Heart left ventricle (tissue), 16 donors: ENCODE measurements at regions not wholly inside any gene's neighbourhood (a gene's known extent, or its start where the extent isn't known, plus 50 kb on each side); places are given as distances from the start of the nearest gene placed in this dataset.

Experiments
- ATAC-seq, 4 donors: fragments of 200-7000 bp; cut with Tn5 transposase; one replicate each; pipeline ENCODE4 v1.9.1; 2020 to 2022; ENCODE audit warnings: moderate library complexity in 4 of 4, mild to moderate bottlenecking in 3 of 4, moderate number of reproducible peaks in 1 of 4
- DNase-seq, 5 donors: peaks; one replicate each; pipeline ENCODE4 v3.0.0-alpha.2; 2020
- H3K27ac ChIP-seq, 12 donors: fragments of 200-600 bp; sonication (generic) in 4 of 12; one replicate each; pipeline versions ENCODE4 v1.5.0 to v1.8.0; 2016 to 2022; ENCODE audit warnings: mild to moderate bottlenecking in 2 of 12
- H3K27me3 ChIP-seq, 9 donors: fragments of 200-600 bp; sonication (generic) in 2 of 9; one replicate each; pipeline versions ENCODE4 v1.5.1 to v1.8.0; 2016 to 2022; ENCODE audit warnings: mild to moderate bottlenecking in 3 of 9
- H3K36me3 ChIP-seq, 9 donors: fragments of 200-600 bp; sonication (generic) in 2 of 9; one replicate each; pipeline versions ENCODE4 v1.5.0 to v1.8.0; 2018 to 2022; ENCODE audit warnings: mild to moderate bottlenecking in 2 of 9
- H3K4me1 ChIP-seq, 12 donors: fragments of 200-600 bp; sonication (generic) in 4 of 12; one replicate each; pipeline versions ENCODE4 v1.5.0 to v1.8.0; 2016 to 2022; ENCODE audit warnings: mild to moderate bottlenecking in 3 of 12
- H3K4me3 ChIP-seq, 12 donors: fragments of 200-600 bp; sonication (generic) in 4 of 12; one replicate each; pipeline versions ENCODE4 v1.5.0 to v1.8.0; 2017 to 2022; ENCODE audit warnings: mild to moderate bottlenecking in 9 of 12, moderate library complexity in 4 of 12
- H3K9me3 ChIP-seq, 12 donors: fragments of 200-600 bp; sonication (generic) in 4 of 12; one replicate each; pipeline versions ENCODE4 v1.5.0 to v1.8.0; 2016 to 2022; ENCODE audit warnings: mild to moderate bottlenecking in 1 of 12
- POLR2A ChIP-seq, 2 donors: fragments of 450-650 bp; IDR thresholded peaks; one replicate each; pipeline ENCODE4 v1.6.1; 2017; ENCODE audit warnings: antibody characterized with exemption in 2 of 2, mild to moderate bottlenecking in 2 of 2, moderate library complexity in 2 of 2
- WGBS, 4 donors: extraction: QIAGEN DNeasy Blood & Tissue Kit in 2 of 4; methylation state at CpG; one replicate each; pipeline versions ENCODE4 v1.1.5 to v1.1.7; 2013 to 2018; 5-methylcytosine and 5-hydroxymethylcytosine counted together
- intact Hi-C, 10 donors: fragments of 100-400 bp; cut with DNase I; formaldehyde crosslinking; loops; one replicate each; pipeline versions ENCODE4 v1.11.1 to v1.14.2; 2022
- TF ChIP-seq, protein P1 (sequence below), 12 donors: fragments of 200-600 bp; sonication (generic) in 4 of 12; IDR thresholded peaks; one replicate each; pipeline versions ENCODE4 v1.5.0 to v1.8.0; 2018 to 2022; ENCODE audit warnings: antibody characterized with exemption in 12 of 12, mild to moderate bottlenecking in 5 of 12
- donor health status: ischemic (EF 13 %, LVEDD 7.1; RV severe dilation, severe dysfunction).
- donor health status: healthy with polysubstance abuse.
- donor health status: DM: no; HTN: yes; CAD: no.
- donor health status: DM: no; HTN: no; CAD: no.
- donor health status: ischemic (EF 25% LVEDD 6.9; RV normal size, moderate dysfunction).
- donor health status: ischemic (EF 25% LVEDD 5.7; RV mildly dilated, moderate dysfunction).
- donor health status: healthy.
- donor health status: DM: yes; HTN: yes; CAD: no.
- donor health status: ischemic (EF 35%, LVEDD 5.7; RV mildly dilated, moderate dysfunction).
- donor health status: nonischemic (EF 11% LVEDD 7.7; RV severe dilation, severe dysfunction).
- donor health status: DM: yes; HTN: yes; CAD: no.
- donor health status: PGD.
- donor health status: ischemic (EF 29% LVEDD 5.4; RV normal size, mild dysfunction).
- donor health status: nonischemic (EF 23%, LVEDD 6.1; RV moderate dilation, normal function).

DNA sequence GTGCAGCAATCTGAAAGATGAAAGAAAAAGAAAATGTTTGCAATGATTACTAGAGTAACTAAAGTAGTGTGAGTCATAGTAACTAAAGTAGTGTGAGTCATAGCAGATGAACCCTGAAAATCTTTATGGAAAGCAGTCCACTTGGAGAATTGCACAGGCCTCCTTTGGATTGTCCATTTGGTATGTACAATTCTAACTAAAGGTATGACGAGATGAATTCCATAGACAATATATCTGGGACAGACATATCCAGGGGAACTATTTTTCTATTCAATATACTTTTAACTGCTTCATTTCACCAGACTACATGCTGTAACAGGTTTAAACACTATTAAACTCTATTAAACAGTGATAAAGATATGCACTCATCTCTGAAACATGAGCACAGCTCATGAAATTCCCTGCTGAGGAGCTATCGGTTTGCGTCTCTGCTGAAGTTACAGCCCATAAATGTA lies 798.7 kb downstream of the PCDH7 start:
- H3K27me3 ChIP-seq: no peaks in the 10 kb centered on the region
- no peak overlapping the region for H3K27ac ChIP-seq
- intact Hi-C loops: no loop called here
- DNase-seq: no peak
- H3K9me3 ChIP-seq: peaks cover 0 to 20% (median 3%) of the 10 kb centered on the region in 12 donors
- H3K4me3 ChIP-seq: no peak overlapping the region
- no peak for TF ChIP-seq POLR2A (IDR thresholded peaks at IDR 0.05)
- TF ChIP-seq, protein P1, sequence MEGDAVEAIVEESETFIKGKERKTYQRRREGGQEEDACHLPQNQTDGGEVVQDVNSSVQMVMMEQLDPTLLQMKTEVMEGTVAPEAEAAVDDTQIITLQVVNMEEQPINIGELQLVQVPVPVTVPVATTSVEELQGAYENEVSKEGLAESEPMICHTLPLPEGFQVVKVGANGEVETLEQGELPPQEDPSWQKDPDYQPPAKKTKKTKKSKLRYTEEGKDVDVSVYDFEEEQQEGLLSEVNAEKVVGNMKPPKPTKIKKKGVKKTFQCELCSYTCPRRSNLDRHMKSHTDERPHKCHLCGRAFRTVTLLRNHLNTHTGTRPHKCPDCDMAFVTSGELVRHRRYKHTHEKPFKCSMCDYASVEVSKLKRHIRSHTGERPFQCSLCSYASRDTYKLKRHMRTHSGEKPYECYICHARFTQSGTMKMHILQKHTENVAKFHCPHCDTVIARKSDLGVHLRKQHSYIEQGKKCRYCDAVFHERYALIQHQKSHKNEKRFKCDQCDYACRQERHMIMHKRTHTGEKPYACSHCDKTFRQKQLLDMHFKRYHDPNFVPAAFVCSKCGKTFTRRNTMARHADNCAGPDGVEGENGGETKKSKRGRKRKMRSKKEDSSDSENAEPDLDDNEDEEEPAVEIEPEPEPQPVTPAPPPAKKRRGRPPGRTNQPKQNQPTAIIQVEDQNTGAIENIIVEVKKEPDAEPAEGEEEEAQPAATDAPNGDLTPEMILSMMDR (IDR thresholded peaks at IDR 0.05): no peak
- H3K36me3 ChIP-seq: no peaks in the 10 kb centered on the region
- 88 to 91% (median 90%) methylated on average over 3 of the region's 3 CpGs for WGBS, 4 donors
- no peak for ATAC-seq
- H3K4me1 ChIP-seq: no peaks in the 10 kb centered on the region

DNA sequence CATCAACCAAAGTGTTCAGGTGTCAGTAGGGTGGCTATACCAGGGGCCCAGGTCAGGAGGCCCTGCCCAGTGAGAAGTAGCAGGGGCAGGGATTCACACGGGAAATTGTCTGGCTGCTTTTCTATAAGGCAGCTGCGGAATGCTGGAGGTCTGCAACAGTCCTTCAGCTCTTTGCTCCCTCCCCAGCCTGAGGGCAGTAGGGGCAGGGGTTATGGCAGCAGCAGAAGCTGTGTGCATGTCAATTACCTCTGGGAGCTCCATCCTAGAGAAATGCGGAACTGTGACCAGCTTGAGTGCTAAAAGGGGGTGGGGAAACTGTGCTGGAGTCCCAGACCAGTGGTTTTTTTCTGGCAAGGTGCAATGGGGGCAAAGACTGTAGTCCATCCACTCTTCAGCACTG lies 810.4 kb downstream of the PCDH7 start:
- no peak overlapping the region for H3K4me3 ChIP-seq
- DNase-seq (no peak), ATAC-seq (no peak)
- intact Hi-C loops: no loop called here
- no peaks in the 10 kb centered on the region for H3K27me3 ChIP-seq
- 65 to 90% (median 77%) methylated on average over 3 of the region's 3 CpGs for WGBS, 4 donors
- peaks cover 0 to 32% (median 13%) of the 10 kb centered on the region in 12 donors for H3K9me3 ChIP-seq
- no peak for TF ChIP-seq POLR2A (IDR thresholded peaks at IDR 0.05)
- TF ChIP-seq, protein P1 (IDR thresholded peaks at IDR 0.05): no peak
- no peak overlapping the region for H3K27ac ChIP-seq
- no peaks in the 10 kb centered on the region for H3K36me3 ChIP-seq
- H3K4me1 ChIP-seq: no peaks in the 10 kb centered on the region

DNA sequence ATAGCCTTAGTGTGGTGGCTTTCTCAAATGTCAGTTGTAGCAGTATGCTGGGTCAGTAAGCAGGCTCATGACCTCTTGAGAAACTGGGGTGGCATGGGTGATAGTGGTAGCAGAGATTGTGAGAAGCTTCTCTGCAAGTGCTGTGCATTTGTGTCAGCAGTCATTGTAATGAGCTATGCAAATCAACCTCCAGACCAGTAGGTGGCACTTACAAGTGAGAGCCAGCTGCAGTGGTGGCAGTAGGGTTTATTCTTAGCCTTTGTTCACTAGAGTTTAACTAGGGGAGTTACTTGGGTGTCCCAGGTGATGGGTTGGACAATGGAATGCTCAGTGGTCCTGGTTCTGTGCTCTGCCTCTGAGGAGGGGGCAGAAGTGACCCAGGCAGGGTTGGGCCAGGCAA lies 818.7 kb downstream of the PCDH7 start:
- peaks cover 0 to 11% (median 0%) of the 10 kb centered on the region in 12 donors for H3K9me3 ChIP-seq

DNA sequence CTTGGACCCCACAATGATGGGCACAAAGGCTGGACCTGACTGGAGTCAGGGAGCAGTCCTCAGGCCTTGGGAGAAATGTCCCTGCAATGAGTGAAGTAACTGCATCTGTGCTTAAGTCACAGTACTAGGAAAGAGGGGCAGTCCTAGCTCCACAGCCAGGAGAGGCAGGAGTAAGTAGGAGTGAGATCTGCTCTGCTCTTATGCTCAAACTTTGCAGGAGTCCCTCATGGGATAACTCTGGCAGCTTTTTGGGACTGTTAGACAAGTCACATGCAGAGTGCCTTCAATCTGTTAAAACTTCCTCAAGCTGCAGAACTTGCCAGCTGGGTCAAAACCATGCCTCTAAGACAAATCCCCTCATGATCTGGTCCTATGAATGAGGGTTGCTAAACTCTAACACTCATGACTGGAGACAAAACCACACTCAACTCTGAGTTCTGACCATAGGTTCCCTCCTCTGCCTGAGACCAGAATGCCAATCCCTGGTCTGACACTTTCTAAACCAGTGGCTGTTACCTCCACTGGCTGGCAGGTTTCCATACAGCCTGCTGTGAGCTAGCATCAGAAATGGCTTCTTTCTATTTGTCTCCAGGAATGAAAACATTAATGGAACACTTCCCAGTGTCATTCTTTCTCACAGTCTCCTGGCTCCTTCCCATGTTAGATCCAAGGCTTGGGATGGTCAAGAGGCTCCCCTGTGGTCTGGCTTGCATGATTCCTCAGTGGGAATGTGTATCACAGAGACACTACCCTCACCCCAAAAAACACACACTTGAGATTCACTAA lies 819.3 kb downstream of the PCDH7 start:
- H3K27me3 ChIP-seq: no peaks in the 10 kb centered on the region
- no peak overlapping the region for H3K4me3 ChIP-seq
- peak in 1 of 5 donors; percentile 51 for DNase-seq
- no peak overlapping the region for H3K27ac ChIP-seq
- intact Hi-C loops: no loop called here
- H3K4me1 ChIP-seq: no peaks in the 10 kb centered on the region
- ATAC-seq: no peak
- TF ChIP-seq POLR2A (IDR thresholded peaks at IDR 0.05): no peak
- TF ChIP-seq, protein P1 (IDR thresholded peaks at IDR 0.05): no peak
- no peaks in the 10 kb centered on the region for H3K36me3 ChIP-seq
- peaks cover 0 to 11% (median 0%) of the 10 kb centered on the region in 12 donors for H3K9me3 ChIP-seq

More for the DNA sequence above, 818.7 kb downstream of the PCDH7 start:
- ATAC-seq (no peak), DNase-seq (no peak)
- TF ChIP-seq, protein P1 (IDR thresholded peaks at IDR 0.05): no peak
- no peak for TF ChIP-seq POLR2A (IDR thresholded peaks at IDR 0.05)
- Histone ChIP-seq H3K27ac (no peak overlapping the region), H3K27me3 (no peaks in the 10 kb centered on the region), H3K4me3 (no peak overlapping the region), H3K36me3 (no peaks in the 10 kb centered on the region), H3K4me1 (no peaks in the 10 kb centered on the region)
- intact Hi-C loops: no loop called here
